CD14-positive monocyte (primary cell): ENCODE measurements at regions not wholly inside any gene's neighbourhood (a gene's known extent, or its start where the extent isn't known, plus 50 kb on each side); places are given as distances from the start of the nearest gene placed in this dataset.

Experiments used
- DNase-seq, 3 donors: peaks; one replicate each; pipeline ENCODE4 v3.0.0-alpha.2; 2011 to 2022
- H2AFZ ChIP-seq: 2 replicates; pipeline ENCODE4 v1.6.0; 2012; ENCODE audit warnings: mild to moderate bottlenecking, low read depth, low read length, inconsistent platforms; ENCODE audit not compliant: insufficient read depth, poor library complexity, severe bottlenecking
- H3K27ac ChIP-seq, 2 donors: 1 replicate in 1 of 2; 2 replicates in 1 of 2; pipeline ENCODE4 v1.5.1; 2012 to 2013; ENCODE audit warnings: low read length in 2 of 2, control low read depth in 1 of 2, inconsistent platforms in 1 of 2, low read depth in 1 of 2, mild to moderate bottlenecking in 1 of 2
- H3K27me3 ChIP-seq, 2 donors: one replicate each; pipeline versions ENCODE4 v1.6.0 to v1.6.1; 2011 to 2013; ENCODE audit warnings: low read length in 2 of 2; ENCODE audit not compliant: control insufficient read depth in 2 of 2, insufficient read depth in 2 of 2
- H3K36me3 ChIP-seq, 2 donors: replicated peaks in 1 of 2; 1 replicate in 1 of 2; 2 replicates in 1 of 2; pipeline versions ENCODE4 v1.5.1 to v1.6.1; 2012 to 2013; ENCODE audit warnings: low read length in 2 of 2, control low read depth in 1 of 2, inconsistent platforms in 1 of 2, mild to moderate bottlenecking in 1 of 2; ENCODE audit not compliant: insufficient read depth in 2 of 2, control insufficient read depth in 1 of 2
- H3K4me1 ChIP-seq, 2 donors: 1 replicate in 1 of 2; 2 replicates in 1 of 2; pipeline versions ENCODE4 v1.5.1 to v1.6.1; 2012 to 2013; ENCODE audit warnings: low read length in 2 of 2, control low read depth in 1 of 2, inconsistent platforms in 1 of 2, mild to moderate bottlenecking in 1 of 2, moderate library complexity in 1 of 2; ENCODE audit not compliant: insufficient read depth in 2 of 2, control insufficient read depth in 1 of 2
- H3K4me2 ChIP-seq: replicated peaks from 2 replicates; pipeline ENCODE3; 2012; ENCODE audit warnings: low read length, moderate library complexity, mild to moderate bottlenecking; ENCODE audit not compliant: poor library complexity, severe bottlenecking; ENCODE audit errors: extremely low read depth
- H3K4me3 ChIP-seq, 3 experiments: fragments of 200-600 bp in 1 of 3; sonication (generic) in 1 of 3; replicated peaks in 1 of 3; 1 replicate in 2 of 3; 2 replicates in 1 of 3; pipeline ENCODE4 v1.5.1; 2011 to 2013; ENCODE audit warnings: low read length in 3 of 3, mild to moderate bottlenecking in 3 of 3, control low read depth in 2 of 3, low read depth in 2 of 3, inconsistent platforms in 1 of 3, moderate library complexity in 1 of 3
- H3K79me2 ChIP-seq: 2 replicates; pipeline ENCODE4 v1.6.0; 2012; ENCODE audit warnings: mild to moderate bottlenecking, control low read depth, inconsistent platforms, low read length, moderate library complexity; ENCODE audit not compliant: insufficient read depth
- H3K9ac ChIP-seq: 2 replicates; pipeline ENCODE4 v1.6.0; 2017; ENCODE audit warnings: low read length, mild to moderate bottlenecking; ENCODE audit not compliant: insufficient read depth, poor library complexity, severe bottlenecking
- H3K9me3 ChIP-seq, 2 donors: replicated peaks in 1 of 2; 1 replicate in 1 of 2; 2 replicates in 1 of 2; pipeline versions ENCODE4 v1.5.1 to v1.6.1; 2012 to 2013; ENCODE audit warnings: low read length in 2 of 2, control low read depth in 1 of 2; ENCODE audit not compliant: control insufficient read depth in 1 of 2, insufficient read depth in 1 of 2
- H4K20me1 ChIP-seq: 2 replicates; pipeline ENCODE4 v1.6.0; 2012; ENCODE audit warnings: mild to moderate bottlenecking, low read length, control low read depth, moderate library complexity; ENCODE audit not compliant: insufficient read depth
- H3K27ac Mint-ChIP-seq, 7 donors: one replicate each; pipeline ENCODE4 v1.8.0; 2020; ENCODE audit warnings: mild to moderate bottlenecking in 7 of 7, mixed read lengths in 7 of 7, moderate library complexity in 6 of 7, inconsistent platforms in 2 of 7
- H3K27me3 Mint-ChIP-seq, 3 donors: one replicate each; pipeline ENCODE4 v1.8.0; 2021 to 2022; ENCODE audit warnings: low read depth in 3 of 3, mild to moderate bottlenecking in 3 of 3, mixed read lengths in 3 of 3, moderate library complexity in 3 of 3, inconsistent platforms in 1 of 3
- H3K36me3 Mint-ChIP-seq, 2 donors: one replicate each; pipeline ENCODE4 v1.8.0; 2020; ENCODE audit warnings: mixed read lengths in 2 of 2, inconsistent platforms in 1 of 2, mild to moderate bottlenecking in 1 of 2
- H3K4me1 Mint-ChIP-seq: one replicate; pipeline ENCODE4 v1.8.0; 2020; ENCODE audit warnings: mild to moderate bottlenecking, mixed read lengths
- H3K4me3 Mint-ChIP-seq, 2 donors: one replicate each; pipeline ENCODE4 v1.8.0; 2020; ENCODE audit warnings: mild to moderate bottlenecking in 2 of 2, mixed read lengths in 2 of 2, moderate library complexity in 1 of 2
- H3K9me3 Mint-ChIP-seq, 7 donors: one replicate each; pipeline ENCODE4 v1.8.0; 2020 to 2022; ENCODE audit warnings: mixed read lengths in 7 of 7, mild to moderate bottlenecking in 6 of 7, moderate library complexity in 6 of 7, inconsistent platforms in 2 of 7
- CTCF ChIP-seq: fragments of 200-600 bp; IDR thresholded peaks from one replicate; pipeline ENCODE4 v1.8.0; 2022; ENCODE audit warnings: antibody characterized with exemption, mild to moderate bottlenecking
- WGBS: methylation state at CpG from one replicate; pipeline ENCODE4 v1.1.5; 2013; ENCODE audit warnings: missing lambda C conversion rate; ENCODE audit not compliant: insufficient coverage; 5-methylcytosine and 5-hydroxymethylcytosine counted together
- intact Hi-C, 2 donors: fragments of 100-400 bp; cut with micrococcal nuclease; formaldehyde crosslinking; loops; one replicate each; pipeline versions ENCODE4 v1.15.0 to v1.15.1; 2023

GRCh38 chr9:91144769-91145168 is 216.9 kb downstream of the AUH start:
- Mint-ChIP-seq H3K4me3 (no peak overlapping the region), H3K27me3 (peaks cover 0 to under 1% (median 0%) of the 10 kb centered on the region in 3 donors), H3K4me1 (peaks cover 36% of the 10 kb centered on the region), H3K9me3 (peaks cover 0 to 3% (median 2%) of the 10 kb centered on the region in 7 donors), H3K36me3 (peaks cover 8 to 10% of the 10 kb centered on the region in 2 donors), H3K27ac (peak overlapping the region in 1 of 7 donors; percentile 15)
- Histone ChIP-seq H3K79me2 (no peaks in the 10 kb centered on the region), H4K20me1 (no peaks in the 10 kb centered on the region), H3K4me3 (no peak overlapping the region), H3K4me2 (no peak overlapping the region), H3K4me1 (peaks cover 27 to 28% of the 10 kb centered on the region in 2 donors), H3K27me3 (no peaks in the 10 kb centered on the region), H3K36me3 (no peaks in the 10 kb centered on the region), H3K9me3 (no peaks in the 10 kb centered on the region), H3K27ac (no peak overlapping the region), H2AFZ (no peak overlapping the region), H3K9ac (no peak overlapping the region)
- intact Hi-C loops, result loop anchor here (5.0 kb wide), 3 partner anchors 42 to 278 kb away; partner anchors contain the start of gene NFIL3 (in 1 of the 2)
- TF ChIP-seq CTCF, result no peak
- DNase-seq, result no peak
- WGBS, result no CpG with 5 or more reads among the region's 3 CpGs

GRCh38 chr9:91145496-91145895 is 216.2 kb downstream of the AUH start:
- no peak overlapping the region for H3K27ac ChIP-seq
- H3K36me3 ChIP-seq, result no peaks in the 10 kb centered on the region
- Mint-ChIP-seq H3K27me3 (peaks cover 0 to 3% (median 0%) of the 10 kb centered on the region in 3 donors), H3K36me3 (peaks cover 8 to 13% of the 10 kb centered on the region in 2 donors), H3K9me3 (peaks cover 0 to 3% (median 2%) of the 10 kb centered on the region in 7 donors), H3K4me1 (peaks cover 42% of the 10 kb centered on the region), H3K27ac (peak overlapping the region in 5 of 7 donors; percentile 7 to 76 (median 31)), H3K4me3 (no peak overlapping the region)
- no peaks in the 10 kb centered on the region for H3K9me3 ChIP-seq
- no peak for TF ChIP-seq CTCF
- DNase-seq, result no peak
- H3K4me2 ChIP-seq, result no peak overlapping the region
- intact Hi-C loops, result loop anchor here (5.0 kb wide), 3 partner anchors 43 to 277 kb away; partner anchors contain the start of gene NFIL3 (in 1 of the 2)
- H4K20me1 ChIP-seq, result no peaks in the 10 kb centered on the region
- H3K4me1 ChIP-seq, result peaks cover 32 to 33% of the 10 kb centered on the region in 2 donors
- no peaks in the 10 kb centered on the region for H3K27me3 ChIP-seq
- no peak overlapping the region for H3K9ac ChIP-seq
- no peak overlapping the region for H3K4me3 ChIP-seq
- no peak overlapping the region for H2AFZ ChIP-seq
- no peaks in the 10 kb centered on the region for H3K79me2 ChIP-seq
- WGBS, result 97% methylated on average over 3 of the region's 4 CpGs
